Transverse colon (tissue), 3 donors: ENCODE measurements at regions not wholly inside any gene's neighbourhood (a gene's known extent, or its start where the extent isn't known, plus 50 kb on each side); places are given as distances from the start of the nearest gene placed in this dataset.

Source experiments
- CTCF ChIP-seq, 5 experiments: fragments of 200-600 bp in 3 of 5; fragments of 450-650 bp in 2 of 5; sonication (generic) in 3 of 5; IDR thresholded peaks; 1 replicate in 2 of 5; 2 replicates in 3 of 5; pipeline ENCODE4 v1.5.1; 2016 to 2017; ENCODE audit warnings: antibody characterized with exemption in 5 of 5, inconsistent platforms in 3 of 5, mild to moderate bottlenecking in 2 of 5, moderate library complexity in 1 of 5
- POLR2A ChIP-seq: fragments of 450-650 bp; IDR thresholded peaks from one replicate; pipeline ENCODE4 v1.6.1; 2016; ENCODE audit warnings: antibody characterized with exemption, mild to moderate bottlenecking, moderate library complexity

GRCh38 chr11:33509632-33510031 lies 191.0 kb downstream of the C11orf91 start:
- TF ChIP-seq CTCF (IDR thresholded peaks at IDR 0.05) (no peak), POLR2A (no peak)
